Kidney (tissue), 13 donors: ENCODE measurements at regions not wholly inside any gene's neighbourhood (a gene's known extent, or its start where the extent isn't known, plus 50 kb on each side); places are given as distances from the start of the nearest gene placed in this dataset.

Experiments
- DNase-seq, 5 donors: peaks; one replicate each; pipeline ENCODE4 v3.0.0-alpha.2; 2013 to 2020
- FAIRE-seq: peaks from 2 replicates; lab custom pipeline; 2012; peaks lifted over from hg19 to GRCh38; lab: Jason Lieb, UNC
- H3K27ac ChIP-seq, 2 donors: one replicate each; pipeline ENCODE4 v1.7.0; 2013; ENCODE audit warnings: low read depth in 2 of 2, low read length in 2 of 2, inconsistent platforms in 1 of 2
- H3K27me3 ChIP-seq: one replicate; pipeline ENCODE4 v1.7.1; 2013; ENCODE audit warnings: low read length, inconsistent platforms; ENCODE audit not compliant: control insufficient read depth, insufficient read depth
- H3K36me3 ChIP-seq, 3 donors: one replicate each; pipeline versions ENCODE4 v1.7.0 to v1.7.1; 2013; ENCODE audit warnings: low read length in 3 of 3, control low read depth in 1 of 3, inconsistent platforms in 1 of 3; ENCODE audit not compliant: insufficient read depth in 3 of 3, control insufficient read depth in 2 of 3
- H3K4me1 ChIP-seq, 3 donors: one replicate each; pipeline versions ENCODE4 v1.7.0 to v1.7.1; 2013; ENCODE audit warnings: low read length in 3 of 3, inconsistent platforms in 1 of 3, low read depth in 1 of 3; ENCODE audit not compliant: control insufficient read depth in 2 of 3, insufficient read depth in 2 of 3
- H3K4me3 ChIP-seq, 3 donors: one replicate each; pipeline versions ENCODE4 v1.7.0 to v1.8.1; 2013; ENCODE audit warnings: low read length in 3 of 3, control low read depth in 1 of 3, inconsistent platforms in 1 of 3
- H3K9ac ChIP-seq, 3 donors: one replicate each; pipeline versions ENCODE4 v1.7.0 to v1.7.1; 2013; ENCODE audit warnings: low read length in 3 of 3, control low read depth in 1 of 3, inconsistent platforms in 1 of 3
- H3K9me3 ChIP-seq, 3 donors: one replicate each; pipeline versions ENCODE4 v1.7.0 to v1.7.1; 2013; ENCODE audit warnings: low read length in 3 of 3, control low read depth in 1 of 3, inconsistent platforms in 1 of 3; ENCODE audit not compliant: control insufficient read depth in 2 of 3, insufficient read depth in 1 of 3
- CTCF ChIP-seq: IDR thresholded peaks from 3 replicates; pipeline ENCODE4 v1.5.1; 2012; ENCODE audit warnings: mild to moderate bottlenecking, moderate library complexity, borderline replicate concordance; ENCODE audit not compliant: insufficient read depth; ENCODE audit errors: extremely low read depth
- intact Hi-C: fragments of 100-400 bp; cut with DNase I; formaldehyde crosslinking; loops from one replicate; pipeline ENCODE4 v1.11.1; 2022
- donor health status: control.
- donor health status: control.
- donor health status: control.
- donor health status: control.
- donor health status: control.
- donor health status: DM: yes; HTN: yes; CAD: no.
- donor health status: Normal renal cell carcinoma (clear cell type).

GRCh38 chr5:7015586-7016256 lies 302.5 kb downstream of the TENT4A start:
- TF ChIP-seq CTCF: no peak
- no peaks in the 10 kb centered on the region for H3K4me1 ChIP-seq
- H3K27ac ChIP-seq: no peak overlapping the region
- intact Hi-C loops: no loop called here
- H3K9ac ChIP-seq: no peak overlapping the region
- H3K9me3 ChIP-seq: peaks cover 0 to 4% (median 0%) of the 10 kb centered on the region in 3 donors
- no peak overlapping the region for H3K4me3 ChIP-seq
- FAIRE-seq (no peak), DNase-seq (peak in 2 of 5 donors; percentile 3 to 12)
- no peaks in the 10 kb centered on the region for H3K27me3 ChIP-seq
- no peaks in the 10 kb centered on the region for H3K36me3 ChIP-seq

DNA sequence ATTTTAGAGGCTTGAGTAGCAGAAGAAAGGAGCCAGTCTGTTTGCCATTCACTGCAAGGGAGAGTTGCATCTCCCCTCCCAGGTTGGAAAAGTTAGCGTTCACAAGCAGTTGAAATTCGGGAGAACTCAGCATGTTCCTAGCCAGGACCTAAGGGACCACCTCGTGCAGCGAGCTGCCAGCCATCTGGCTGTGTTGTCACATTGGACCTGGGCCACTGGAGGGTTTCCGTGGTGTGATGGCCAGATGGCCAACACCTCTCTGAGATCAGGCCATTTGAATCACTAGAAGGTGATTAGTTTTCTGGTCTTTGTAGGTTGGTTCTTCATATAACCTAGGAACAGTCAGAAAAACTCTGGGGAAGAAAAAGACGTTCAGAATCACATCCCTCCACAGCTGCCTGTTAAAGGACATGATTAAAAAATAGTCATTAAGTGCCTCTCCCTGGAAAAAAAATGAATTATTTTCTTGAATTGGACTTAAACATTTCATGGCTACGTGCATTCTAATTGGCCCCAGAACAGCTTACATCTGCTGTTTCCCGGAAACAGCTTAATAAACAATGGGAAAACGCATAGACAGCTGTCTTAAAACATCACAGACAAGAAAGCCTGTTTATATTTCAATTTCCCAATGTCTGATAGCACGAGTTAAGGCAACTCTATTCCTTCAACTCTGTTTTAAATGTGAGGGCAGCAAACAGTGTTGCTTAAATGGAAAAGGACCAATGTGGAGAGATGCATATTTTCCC lies 303.9 kb downstream of the TENT4A start:
- H3K36me3 ChIP-seq: no peaks in the 10 kb centered on the region
- no peaks in the 10 kb centered on the region for H3K4me1 ChIP-seq
- H3K9ac ChIP-seq: no peak overlapping the region
- no peak overlapping the region for H3K4me3 ChIP-seq
- no peak for TF ChIP-seq CTCF
- H3K27ac ChIP-seq: no peak overlapping the region
- no peak for FAIRE-seq
- no peak for DNase-seq
- intact Hi-C loops: no loop called here
- H3K27me3 ChIP-seq: no peaks in the 10 kb centered on the region
- H3K9me3 ChIP-seq: peaks cover 0 to 17% (median 2%) of the 10 kb centered on the region in 3 donors

DNA sequence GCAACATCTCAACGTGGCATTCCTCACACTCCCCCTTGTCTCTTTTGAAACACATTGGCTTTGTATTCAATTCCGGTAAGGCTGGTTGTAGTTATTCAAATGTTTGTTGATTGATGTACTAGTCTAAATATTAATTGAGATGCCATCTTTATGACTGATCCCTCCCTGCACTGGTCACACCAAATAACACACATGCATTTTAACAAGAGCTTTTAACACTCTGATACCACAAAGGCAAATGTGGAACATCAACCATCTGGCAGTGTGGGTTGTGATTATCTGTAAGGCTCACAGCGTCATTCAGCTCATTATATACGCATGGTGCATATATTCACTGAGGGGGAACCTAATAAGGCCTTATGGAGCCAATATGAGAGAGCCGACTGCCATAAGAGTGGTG lies 305.0 kb downstream of the TENT4A start:
- Histone ChIP-seq H3K4me3 (no peak overlapping the region), H3K9me3 (peaks cover 0 to 27% (median 7%) of the 10 kb centered on the region in 3 donors), H3K27ac (no peak overlapping the region), H3K4me1 (no peaks in the 10 kb centered on the region), H3K9ac (no peak overlapping the region), H3K36me3 (no peaks in the 10 kb centered on the region), H3K27me3 (no peaks in the 10 kb centered on the region)
- no peak for TF ChIP-seq CTCF
- DNase-seq (no peak), FAIRE-seq (no peak)
- intact Hi-C loops: no loop called here
